ENCODE measurements at regions not wholly inside any gene's neighbourhood (a gene's known extent, or its start where the extent isn't known, plus 50 kb on each side); places are given as distances from the start of the nearest gene placed in this dataset.

- TF ChIP-seq EP300 (IDR thresholded peaks at IDR 0.05; ENCODE audit: borderline replicate concordance) (no peak), CEBPB (IDR thresholded peaks at IDR 0.05) (no peak), TEAD4 (IDR thresholded peaks at IDR 0.05) (no peak), EGR1 (IDR thresholded peaks at IDR 0.05) (no peak), YY1 (IDR thresholded peaks at IDR 0.05; ENCODE audit: low read depth) (no peak), REST (IDR thresholded peaks at IDR 0.05; ENCODE audit: low read depth) (no peak), TCF12 (IDR thresholded peaks at IDR 0.05; ENCODE audit: low read depth) (no peak), RAD21 (IDR thresholded peaks at IDR 0.05; ENCODE audit: low read depth) (no peak)
These were observed 172.9 kb upstream of the TBC1D5 start for GRCh38 chr3:17915341-17915740.

Data from Ishikawa (cell line).